DMS 273 treated with DMSO at 0.1 percent for 48 hours (cell line): ENCODE measurements at regions not wholly inside any gene's neighbourhood (a gene's known extent, or its start where the extent isn't known, plus 50 kb on each side); places are given as distances from the start of the nearest gene placed in this dataset.
"Not testable (repeated sequence)": the region's sequence is repeated elsewhere in the genome, so short reads cannot be mapped to it uniquely, and the experiment has no call there.

ENCODE experiments used
- DNase-seq: peaks from one replicate; lab custom pipeline; 2025; lab: John Stamatoyannopoulos, UW

DNA sequence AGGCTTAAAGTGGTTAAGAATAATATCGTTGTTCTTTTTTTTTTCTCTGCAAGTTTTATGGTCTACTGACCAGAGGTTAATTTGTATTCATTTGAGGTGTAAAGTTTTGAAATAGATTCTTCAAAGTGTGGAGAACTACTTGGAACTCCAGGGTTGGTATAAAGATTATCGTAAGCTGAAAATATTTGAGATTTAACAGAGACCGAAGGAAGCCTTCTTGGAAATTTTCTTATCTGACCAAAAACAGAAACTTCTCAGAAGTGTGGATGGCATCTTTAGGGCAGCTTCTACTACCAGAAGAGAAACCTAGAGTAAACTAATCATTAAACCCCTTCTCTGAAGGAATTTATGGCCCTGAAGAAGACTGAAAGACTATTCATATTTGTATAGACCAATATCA is 206.8 kb upstream of the MON1B start:
- DNase-seq, result no peak

DNA sequence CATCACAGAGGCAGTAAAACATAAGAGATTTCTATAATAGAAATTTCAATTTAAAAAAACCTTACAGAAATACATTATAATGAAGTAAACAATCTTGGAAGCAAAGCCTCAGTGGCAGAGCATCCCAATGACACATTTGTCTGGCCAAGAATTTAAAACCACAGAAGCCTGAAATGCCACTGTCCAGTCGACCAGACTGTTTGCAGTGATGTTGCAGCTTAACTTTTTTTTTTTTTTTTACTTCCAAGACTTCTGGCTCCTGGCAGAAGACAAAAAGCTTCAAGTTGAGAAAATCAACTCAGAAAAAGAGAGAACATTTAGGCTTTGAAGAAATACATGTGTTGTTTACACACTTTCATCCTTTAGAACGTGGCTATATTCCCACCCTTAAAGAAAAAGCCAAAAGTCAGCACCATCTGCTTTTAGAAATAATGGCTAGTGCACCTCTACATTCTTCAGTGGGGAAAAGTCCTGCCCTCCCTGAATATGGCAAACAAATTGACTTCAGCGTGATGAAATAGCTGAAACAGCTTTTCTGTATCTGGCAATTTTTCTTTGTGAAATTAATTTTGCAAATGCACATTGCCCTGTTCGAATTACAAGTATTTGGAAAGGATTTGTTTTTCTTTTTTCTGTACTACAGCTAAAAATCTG is 205.5 kb upstream of the MON1B start:
- no peak for DNase-seq

DNA sequence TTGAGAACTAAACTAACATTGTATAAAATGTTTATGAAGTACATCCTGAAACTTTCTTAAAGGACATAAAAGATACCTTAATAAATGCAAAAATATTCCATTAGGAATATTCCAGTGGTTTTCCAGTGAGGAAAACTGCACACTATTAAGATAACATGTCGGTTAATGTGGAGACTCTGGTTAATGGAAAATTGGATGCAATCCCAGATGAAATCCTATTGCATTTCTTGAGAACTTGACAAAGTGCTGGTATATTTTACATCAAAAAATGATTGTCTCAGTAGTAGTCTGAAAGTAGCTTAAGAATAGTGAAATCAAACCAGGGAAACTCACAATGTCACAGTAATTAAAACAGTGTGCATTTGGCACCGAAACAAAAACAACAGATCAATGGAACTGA is 202.5 kb upstream of the MON1B start:
- no peak for DNase-seq

DNA sequence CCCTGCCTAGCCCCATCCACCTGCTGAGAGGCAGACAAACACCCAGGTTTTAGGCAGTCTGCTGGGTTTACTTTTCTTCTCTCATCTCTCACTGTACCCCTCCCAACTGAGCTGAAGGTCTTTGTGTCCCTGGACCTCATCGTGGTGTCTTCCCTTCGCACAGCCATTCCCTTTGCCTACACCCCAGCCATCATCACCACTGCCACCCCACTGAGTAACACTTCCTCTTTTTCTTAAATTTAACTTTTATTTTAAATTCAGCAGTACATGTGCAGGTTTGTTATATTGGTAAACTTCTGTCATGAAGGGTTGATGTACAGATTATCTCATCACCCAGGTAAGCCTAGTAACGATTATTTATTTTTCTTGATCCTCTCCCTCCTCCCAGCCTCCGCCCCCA is 188.3 kb upstream of the MON1B start:
- DNase-seq, result no peak

DNA sequence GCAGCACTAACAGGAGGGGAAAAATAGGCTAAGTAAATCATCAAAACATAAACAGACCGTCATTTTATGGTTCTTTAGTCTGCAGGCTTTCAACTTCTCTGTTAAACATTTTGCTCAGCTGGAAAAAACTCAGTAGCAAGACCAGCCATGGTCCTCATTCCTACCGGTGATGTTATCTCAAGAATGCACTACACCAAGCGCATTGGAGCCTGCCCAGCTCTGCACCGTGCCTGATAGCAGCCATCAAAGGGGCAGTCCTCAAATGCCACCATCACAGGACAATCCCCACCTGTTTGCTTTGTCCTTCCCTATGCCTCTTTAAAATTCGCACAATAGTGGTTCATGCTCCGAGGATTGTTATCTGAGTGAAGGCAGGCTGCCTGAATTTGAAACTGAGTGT is 181.5 kb upstream of the MON1B start:
- no peak for DNase-seq

DNA sequence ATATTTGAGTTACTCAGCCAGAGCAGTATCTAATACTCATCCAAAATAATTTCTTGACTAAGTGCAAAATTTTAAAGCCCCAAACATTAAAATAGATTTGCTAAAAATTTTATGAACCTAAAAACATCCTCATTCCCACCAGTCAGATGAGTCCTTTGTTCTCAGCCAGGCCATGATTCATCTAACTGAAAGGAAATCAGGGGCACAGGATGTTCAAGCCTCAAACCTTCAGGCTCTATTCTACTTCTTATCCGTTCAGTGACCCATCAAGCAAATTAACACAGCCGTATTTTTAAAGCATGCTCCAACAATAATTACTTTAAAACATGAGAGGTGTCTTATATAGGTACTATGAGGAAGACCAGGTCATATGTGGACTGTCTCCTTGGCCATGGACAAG is 176.5 kb upstream of the MON1B start:
- no peak for DNase-seq

DNA sequence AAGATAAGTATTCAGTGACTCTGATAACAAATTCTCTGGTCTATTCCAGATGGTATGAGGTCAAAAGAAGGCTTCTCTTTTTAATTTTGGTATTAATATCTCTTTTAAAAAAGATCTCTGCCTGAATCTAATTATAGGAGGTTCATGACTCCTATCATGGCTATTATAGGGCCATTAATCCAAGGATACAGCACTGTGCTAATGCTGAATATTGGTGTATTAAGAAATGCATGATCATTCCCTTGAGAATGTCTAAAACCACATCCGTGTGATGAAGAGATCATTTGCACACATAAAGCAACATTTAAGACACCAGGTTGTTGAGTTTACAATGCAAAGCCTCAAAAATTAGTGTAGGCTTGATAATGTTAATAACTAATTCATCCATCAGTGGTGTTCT is 160.4 kb upstream of the MON1B start:
- no peak for DNase-seq

DNA sequence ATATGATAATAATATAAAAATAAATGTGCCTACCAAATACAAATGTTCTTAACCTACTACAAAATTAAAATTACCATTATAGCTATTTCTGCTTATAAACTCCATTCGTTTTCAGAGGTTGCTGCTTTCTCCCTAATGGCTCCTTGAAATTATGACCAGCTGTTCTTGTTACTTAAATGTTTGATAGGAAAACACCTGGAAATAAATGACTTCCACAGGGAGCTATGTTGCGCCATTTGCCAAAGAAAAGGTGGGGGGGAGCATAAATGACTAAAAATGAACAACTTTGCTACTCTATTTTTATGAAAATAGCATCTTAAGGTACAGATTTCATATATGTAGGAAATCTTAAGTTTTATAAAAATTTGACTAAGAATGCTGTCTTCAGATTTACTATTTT is 157.5 kb upstream of the MON1B start:
- DNase-seq, result no peak

DNA sequence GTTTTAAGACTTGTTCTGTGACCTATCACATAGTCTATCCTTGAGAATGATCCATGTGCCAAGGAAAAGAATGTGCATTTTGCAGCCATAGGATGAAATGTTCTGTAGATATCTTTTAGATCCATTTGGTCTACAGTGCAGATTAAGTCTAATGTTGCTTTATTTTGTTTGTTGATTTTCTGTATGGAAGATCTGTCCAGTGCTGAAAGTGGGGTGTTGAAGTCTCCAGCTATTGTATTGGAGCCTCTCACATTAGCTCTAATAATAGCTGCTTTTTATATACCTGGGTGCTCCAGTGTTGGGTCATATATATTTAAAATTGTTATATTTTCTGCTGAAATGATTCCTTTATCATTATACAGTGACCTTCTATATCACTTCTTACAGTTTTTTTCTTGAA is 155.6 kb upstream of the MON1B start:
- DNase-seq, result no peak

DNA sequence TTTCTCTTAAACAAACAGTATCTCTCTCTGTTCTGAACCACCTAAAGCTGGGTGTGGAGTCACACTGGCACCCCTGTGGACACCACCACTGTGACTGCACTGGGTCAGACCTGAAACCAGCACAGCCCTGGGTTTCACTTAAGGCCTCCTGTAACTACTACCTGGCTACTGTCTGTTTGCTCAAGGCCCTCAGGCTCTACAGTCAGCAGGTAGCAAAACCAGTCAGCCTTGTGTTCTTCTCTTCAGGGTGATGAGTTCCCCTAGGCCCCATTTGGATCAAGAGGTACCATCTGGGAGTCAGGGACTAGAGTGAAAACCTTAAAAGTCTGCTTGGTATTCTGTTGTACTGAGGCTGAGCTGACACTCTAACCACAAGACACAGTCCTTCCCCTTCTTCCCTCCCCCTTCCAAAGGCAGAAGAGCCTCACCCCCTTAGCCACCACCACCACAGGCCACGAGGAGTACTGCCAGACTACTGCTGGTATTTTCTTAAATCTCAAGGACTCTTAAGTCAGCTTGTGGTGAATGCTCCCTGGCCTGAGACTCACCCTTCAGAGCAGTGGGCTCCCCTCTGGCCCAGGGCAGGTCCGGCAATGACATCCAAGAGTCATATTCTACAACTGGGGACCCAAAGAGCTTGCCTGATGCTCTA is 153.2 kb upstream of the MON1B start:
- DNase-seq, result no peak

DNA sequence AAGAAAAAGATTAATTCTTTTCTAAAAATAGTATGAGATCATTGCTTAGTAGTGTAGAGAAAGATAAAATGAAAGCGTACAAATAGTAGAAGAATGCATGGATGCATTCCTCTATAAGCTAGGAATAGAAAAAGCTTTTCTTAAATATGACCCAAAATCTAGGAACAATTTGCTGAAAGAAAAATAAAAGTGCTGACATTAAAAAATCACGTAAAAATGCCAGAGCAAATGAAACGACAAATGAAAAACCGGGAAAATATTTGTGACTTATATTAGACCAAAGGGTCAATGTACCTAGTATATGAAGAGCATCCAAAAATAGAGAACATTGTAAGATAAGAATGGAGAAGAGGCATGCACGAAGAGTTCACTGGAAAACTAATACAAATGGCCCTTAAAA is 149.5 kb upstream of the MON1B start:
- DNase-seq, result no peak

DNA sequence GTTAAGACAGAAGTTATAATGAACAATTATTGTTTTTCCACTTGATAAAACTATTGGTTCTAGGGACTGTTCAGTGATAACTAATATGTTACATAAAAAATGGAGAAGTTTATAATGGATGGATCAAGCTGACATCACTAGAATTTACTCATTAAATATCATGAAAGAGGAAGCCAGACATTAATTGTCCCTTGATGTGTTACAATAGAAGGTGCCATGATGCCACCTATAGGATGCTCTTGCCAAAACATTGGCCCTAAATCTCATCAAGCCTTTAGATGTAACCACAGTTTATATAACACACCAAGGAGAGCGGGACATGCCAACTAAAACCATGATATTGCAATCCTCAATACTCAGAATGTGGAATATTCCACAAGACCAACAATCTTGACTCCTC is 147.9 kb upstream of the MON1B start:
- DNase-seq, result no peak

DNA sequence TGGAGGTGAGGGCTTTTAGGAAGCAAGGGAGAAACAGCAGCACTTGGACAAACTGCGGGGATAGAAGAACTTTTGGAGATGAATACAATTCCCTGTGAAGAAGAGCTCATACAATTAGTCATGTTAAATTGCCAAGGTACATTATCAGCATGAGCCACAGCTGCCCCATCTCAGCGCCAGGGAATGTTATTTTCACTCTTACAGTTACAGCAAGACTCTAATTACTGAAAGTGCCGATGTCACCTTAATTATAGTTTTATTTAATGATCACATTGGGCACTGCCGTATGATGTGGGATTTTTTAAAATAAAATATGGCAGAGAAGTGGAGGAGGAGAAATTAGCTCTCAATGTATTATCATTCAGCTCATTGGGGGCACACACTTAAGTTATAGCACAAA is 144.8 kb upstream of the MON1B start:
- no peak for DNase-seq

DNA sequence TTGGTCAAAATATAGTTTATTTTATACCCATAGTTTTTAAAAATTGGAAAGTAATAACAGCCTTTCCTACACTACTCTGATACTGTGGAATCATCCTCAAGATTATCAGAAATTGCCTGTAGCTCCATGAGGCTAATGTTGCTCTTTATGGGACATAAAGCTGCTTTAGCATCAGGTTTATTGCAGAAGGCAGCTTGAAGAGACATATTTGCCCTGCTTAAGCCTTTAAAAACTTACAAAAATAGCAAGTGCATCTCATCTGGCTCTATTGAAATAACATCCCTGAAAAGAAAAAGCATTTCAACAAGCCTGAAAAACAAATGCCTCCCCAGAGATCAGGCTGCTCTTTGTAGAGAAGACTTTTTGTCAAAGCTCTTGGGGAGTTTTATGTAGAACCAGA is 142.9 kb upstream of the MON1B start:
- no peak for DNase-seq

DNA sequence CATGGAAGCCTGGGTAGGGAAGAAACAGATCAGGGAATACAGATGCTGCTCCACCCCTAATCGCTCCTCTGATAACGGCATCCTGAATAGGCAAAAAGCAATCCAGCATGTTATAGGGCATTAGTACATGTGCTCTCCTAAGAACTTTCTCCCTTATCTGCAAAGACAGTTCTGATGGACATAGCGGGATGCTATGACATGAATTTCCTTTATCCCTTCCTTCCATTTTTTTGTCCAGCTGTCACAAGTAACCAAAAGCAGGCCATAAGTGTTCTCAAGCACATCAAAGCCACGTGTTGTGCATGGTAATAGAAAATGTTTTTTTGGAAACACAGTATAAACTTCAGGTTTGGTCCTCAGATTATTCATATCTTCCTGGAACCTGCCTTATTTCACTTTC is 141.4 kb upstream of the MON1B start:
- DNase-seq, result no peak

DNA sequence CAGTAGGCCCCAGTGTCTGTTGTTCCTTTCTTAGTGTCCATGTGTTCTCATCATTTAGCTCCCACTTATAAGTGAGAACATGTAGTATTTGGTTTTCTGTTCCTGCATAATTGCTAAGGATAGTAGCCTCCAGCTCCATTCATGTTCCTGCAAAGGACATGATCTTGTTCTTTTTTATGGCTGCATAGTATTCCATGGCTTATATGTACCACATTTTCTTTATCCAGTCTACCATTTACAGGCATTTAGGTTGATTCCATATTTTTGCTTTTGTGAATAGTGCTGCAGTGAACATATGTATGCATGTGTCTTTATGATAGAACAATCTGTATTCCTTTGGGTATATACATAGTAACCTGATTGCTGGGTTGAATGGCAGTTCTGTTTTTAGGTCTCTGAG is 134.4 kb upstream of the MON1B start:
- DNase-seq, result not testable (repeated sequence)

DNA sequence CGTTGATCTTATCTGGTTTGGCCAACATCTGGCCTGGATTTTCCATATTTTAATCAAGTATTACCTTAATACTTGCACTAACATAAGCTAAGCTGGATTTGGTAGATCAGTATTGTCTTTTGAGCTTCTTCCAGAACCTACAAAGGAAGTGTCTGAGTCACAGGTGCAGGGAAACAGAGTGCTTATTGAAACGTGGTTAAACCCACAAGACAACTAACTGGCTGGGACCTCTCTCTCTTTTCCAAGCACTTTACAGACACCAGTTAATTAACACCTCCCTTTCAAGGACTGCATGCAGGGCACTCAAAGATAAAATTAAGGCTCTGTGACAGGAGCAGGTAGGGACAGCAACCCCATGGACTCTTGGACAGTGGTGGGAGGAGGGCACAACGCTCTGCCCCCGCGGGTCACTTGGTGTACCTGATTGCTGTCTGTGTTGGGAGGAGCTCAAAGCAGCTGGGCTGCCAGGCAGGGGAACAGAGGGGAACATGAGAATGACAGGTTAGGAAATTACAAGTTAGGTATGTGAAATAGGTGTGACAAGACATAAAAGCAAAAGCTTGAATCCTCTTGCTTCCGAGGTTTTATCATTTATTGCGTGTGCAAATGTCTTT is 133.7 kb upstream of the MON1B start:
- DNase-seq, result no peak

DNA sequence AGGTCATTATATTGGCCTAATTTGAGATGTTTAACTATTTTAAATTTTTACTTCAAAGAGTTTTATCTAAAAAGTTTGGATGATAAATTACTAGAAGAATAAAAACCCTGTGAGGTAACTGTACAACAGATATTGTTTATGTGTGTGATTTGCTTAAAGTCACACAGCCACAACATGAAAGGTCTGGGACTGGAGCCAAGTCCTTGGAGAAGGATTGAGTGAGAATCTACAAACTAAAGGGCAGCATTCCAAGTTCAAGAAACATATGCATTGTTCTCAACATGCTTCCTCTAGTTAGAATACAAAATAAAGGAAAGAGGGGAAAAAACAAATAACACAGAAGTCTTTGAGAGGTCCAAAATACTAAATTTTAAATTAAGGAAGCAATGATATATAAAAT is 131.5 kb upstream of the MON1B start:
- no peak for DNase-seq

DNA sequence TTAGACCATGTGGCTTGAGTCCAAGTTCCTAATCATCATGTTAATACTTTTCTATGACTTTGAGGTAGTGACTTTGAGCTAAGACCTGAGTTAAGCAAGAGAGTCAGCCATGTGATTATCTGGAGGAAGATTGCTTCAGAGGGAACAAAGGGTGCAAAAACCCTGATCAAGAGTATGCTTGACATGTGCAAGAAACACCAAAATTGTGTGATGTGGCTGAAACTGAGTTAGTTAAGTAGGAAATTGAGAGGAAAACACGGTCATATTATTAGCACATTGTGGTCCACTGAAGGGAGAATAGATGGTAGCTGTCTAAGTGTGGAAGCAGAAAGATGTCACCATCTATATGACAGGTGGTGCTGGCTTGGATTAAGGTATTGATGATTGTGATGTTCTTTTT is 130.4 kb upstream of the MON1B start:
- no peak for DNase-seq

DNA sequence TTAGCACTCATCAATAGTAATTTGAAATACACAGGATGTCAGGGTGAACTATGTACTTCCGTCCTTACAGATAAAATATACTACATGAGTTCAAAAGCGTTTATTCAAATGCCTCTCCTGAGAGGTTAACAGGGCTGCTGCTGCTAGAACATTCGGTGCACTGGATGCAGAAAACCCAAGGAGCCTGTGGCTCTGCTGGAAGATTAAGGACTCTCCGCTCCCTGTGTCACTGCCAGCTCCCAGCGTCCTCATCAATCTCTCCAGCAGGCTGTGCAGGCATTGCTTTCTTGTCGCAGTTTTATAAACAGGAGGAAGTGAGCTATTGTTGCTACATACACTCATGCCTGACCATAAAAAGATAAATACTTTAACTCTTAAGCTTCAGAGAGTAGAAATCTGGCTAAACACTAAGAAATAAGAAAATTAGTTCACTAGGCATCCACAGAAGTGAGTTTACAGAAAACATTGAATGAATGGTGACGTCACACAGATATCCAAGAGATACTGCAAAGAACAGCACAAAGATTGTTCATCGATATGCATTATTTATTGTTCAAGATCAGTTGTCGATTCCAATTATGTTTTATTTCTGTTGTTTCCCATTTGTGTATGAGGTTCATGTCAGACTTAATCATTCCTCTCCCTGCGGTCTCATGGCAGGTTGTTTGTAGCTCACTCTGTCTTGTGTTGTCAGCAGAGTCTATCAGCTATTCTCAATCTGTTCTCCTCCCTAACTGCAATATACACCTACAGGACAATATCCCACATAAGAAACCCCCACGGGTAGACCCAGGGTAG is 127.9 kb upstream of the MON1B start:
- no peak for DNase-seq

DNA sequence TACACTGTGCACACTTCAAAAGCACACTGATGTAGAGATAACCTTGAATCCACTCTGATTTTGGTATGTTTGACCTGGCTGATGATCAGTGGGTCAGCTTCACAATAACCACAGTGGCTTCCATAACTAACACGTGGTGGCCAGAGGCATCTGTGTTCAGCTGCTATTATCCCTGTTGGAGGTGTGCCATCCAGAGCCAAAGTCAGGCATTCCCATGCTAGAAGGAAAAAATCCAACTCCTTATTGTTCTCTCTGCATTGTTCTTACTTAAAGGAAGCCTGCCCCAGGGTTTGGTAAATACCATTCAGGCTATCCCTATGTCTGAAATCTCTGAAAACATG is 127.3 kb upstream of the MON1B start:
- DNase-seq, result no peak

DNA sequence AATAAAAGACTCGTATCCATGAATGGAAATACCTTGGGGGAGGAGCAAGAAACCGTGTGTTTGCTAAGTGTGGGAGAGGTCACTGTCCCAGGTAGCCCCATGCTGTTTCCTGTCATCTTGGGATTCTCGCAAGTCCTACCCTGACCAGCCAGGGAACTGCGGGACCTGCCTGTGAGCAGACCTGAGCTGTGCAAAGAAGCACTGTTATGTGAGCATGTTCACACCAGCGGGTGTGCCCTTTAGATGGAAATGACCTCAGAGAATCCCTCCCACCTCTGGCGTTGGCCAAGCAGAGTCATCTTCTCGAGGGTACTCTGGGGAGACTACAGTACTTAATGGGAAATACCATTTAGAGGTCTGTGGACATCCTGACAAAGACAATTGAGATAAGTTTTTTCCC is 127.0 kb upstream of the MON1B start:
- no peak for DNase-seq

DNA sequence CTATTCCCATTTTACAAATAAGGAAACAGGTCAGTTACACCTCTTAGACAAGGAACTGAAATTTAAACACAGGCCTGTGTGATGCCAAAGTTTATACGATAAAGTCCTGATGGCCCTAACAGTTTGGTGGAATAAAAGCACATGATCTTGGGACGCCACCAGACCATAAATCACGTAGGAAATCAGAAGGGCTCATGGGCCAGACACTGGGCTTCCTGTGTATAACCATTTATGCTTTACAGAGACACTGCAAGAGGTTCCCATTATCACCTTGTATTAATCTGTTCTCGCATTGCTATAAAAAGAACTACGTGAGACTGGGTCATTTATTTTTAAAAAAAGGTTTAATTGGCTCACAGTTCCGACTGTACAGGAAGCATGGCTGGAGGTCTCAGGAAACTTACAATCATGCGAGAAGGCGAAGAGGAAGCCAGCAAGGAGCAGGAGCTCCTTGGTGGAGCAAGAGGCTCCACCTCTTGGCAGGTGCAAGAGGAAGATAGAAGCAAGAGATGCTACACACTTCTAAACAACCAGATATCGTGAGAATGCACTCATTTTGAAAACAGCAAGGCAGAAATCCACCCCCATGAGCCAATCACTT is 124.0 kb upstream of the MON1B start:
- DNase-seq, result no peak
